Loucy (cell line): ENCODE measurements at regions not wholly inside any gene's neighbourhood (a gene's known extent, or its start where the extent isn't known, plus 50 kb on each side); places are given as distances from the start of the nearest gene placed in this dataset.

Source experiments
- H2AFZ ChIP-seq: fragments of 200-600 bp; sonication (generic); 2 replicates; pipeline ENCODE4 v1.6.0; 2016; ENCODE audit warnings: antibody characterized with exemption, mild to moderate bottlenecking, low read length, moderate library complexity
- H3F3A ChIP-seq: fragments of 200-600 bp; 2 replicates; pipeline ENCODE4 v1.6.0; 2016; ENCODE audit warnings: antibody characterized with exemption, low read depth, mild to moderate bottlenecking
- H3K27me3 ChIP-seq: fragments of 200-600 bp; sonication (generic); 2 replicates; pipeline ENCODE4 v1.6.1; 2014; ENCODE audit warnings: low read length, mild to moderate bottlenecking; ENCODE audit not compliant: insufficient read depth, poor library complexity, severe bottlenecking
- H3K36me3 ChIP-seq: fragments of 200-600 bp; sonication (generic); 2 replicates; pipeline ENCODE4 v1.6.1; 2016; ENCODE audit warnings: low read length; ENCODE audit not compliant: insufficient read depth
- H3K4me1 ChIP-seq: fragments of 200-600 bp; sonication (generic); 2 replicates; pipeline ENCODE4 v1.5.1; 2014; ENCODE audit warnings: low read length, mild to moderate bottlenecking; ENCODE audit not compliant: insufficient read depth, poor library complexity, severe bottlenecking
- H3K4me2 ChIP-seq: fragments of 200-600 bp; sonication (generic); 2 replicates; pipeline ENCODE4 v1.6.0; 2014; ENCODE audit warnings: antibody characterized with exemption, low read length, low read depth, mild to moderate bottlenecking; ENCODE audit not compliant: poor library complexity, severe bottlenecking
- H3K4me3 ChIP-seq: fragments of 200-600 bp; sonication (generic); 2 replicates; pipeline ENCODE4 v1.5.1; 2014; ENCODE audit warnings: low read length, mild to moderate bottlenecking, mixed read lengths; ENCODE audit not compliant: poor library complexity, severe bottlenecking
- H3K79me2 ChIP-seq: fragments of 200-600 bp; sonication (generic); 2 replicates; pipeline ENCODE4 v1.6.1; 2014; ENCODE audit warnings: low read length; ENCODE audit not compliant: insufficient read depth
- H3K9ac ChIP-seq: fragments of 200-600 bp; sonication (generic); 2 replicates; pipeline ENCODE4 v1.6.0; 2014; ENCODE audit warnings: mild to moderate bottlenecking, low read depth, low read length, moderate library complexity; ENCODE audit not compliant: poor library complexity, severe bottlenecking
- H3K9me2 ChIP-seq: fragments of 200-600 bp; sonication (generic); replicated peaks from 2 replicates; pipeline ENCODE4 v1.6.1; 2016; ENCODE audit warnings: low read depth, low read length, mixed read lengths
- H3K9me3 ChIP-seq: fragments of 200-600 bp; sonication (generic); 2 replicates; pipeline ENCODE4 v1.6.1; 2014; ENCODE audit warnings: mild to moderate bottlenecking, antibody characterized with exemption, low read length, low read depth; ENCODE audit not compliant: insufficient read depth
- H4K20me1 ChIP-seq: fragments of 200-600 bp; sonication (generic); 2 replicates; pipeline ENCODE4 v1.6.0; 2014; ENCODE audit warnings: antibody characterized with exemption, low read length, mild to moderate bottlenecking; ENCODE audit not compliant: insufficient read depth, poor library complexity, severe bottlenecking
- EZH2phosphoT487 ChIP-seq: fragments of 200-600 bp; IDR thresholded peaks from 2 replicates; pipeline ENCODE4 v1.6.1; 2018; ENCODE audit warnings: antibody characterized with exemption, mild to moderate bottlenecking, moderate library complexity, borderline replicate concordance
- TF ChIP-seq, protein P1 (sequence below): fragments of 200-600 bp; sonication (generic); conservative IDR thresholded peaks from 2 replicates; pipeline ENCODE4 v1.5.1; 2014; ENCODE audit warnings: mild to moderate bottlenecking, antibody characterized with exemption, low read length

DNA sequence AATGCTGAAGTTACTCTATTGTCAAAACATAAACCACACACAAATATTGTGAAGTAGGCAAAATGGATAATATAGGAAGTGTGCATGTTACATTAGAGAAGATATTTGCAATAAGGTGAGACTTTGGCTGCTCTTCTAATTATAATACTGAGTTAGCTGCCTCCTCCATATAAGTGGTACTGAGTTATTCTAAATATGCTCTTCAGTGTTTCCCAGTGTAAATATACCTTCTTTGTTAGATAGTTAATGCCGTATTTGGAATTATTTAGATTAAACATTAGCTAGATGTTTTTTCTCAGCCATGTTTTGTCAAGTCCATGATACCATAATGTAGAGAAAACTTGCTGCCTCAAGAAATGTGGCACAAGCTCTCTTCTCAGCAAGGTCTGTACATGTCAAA lies 186.4 kb downstream of the PTPRC start:
- TF ChIP-seq, protein P1, sequence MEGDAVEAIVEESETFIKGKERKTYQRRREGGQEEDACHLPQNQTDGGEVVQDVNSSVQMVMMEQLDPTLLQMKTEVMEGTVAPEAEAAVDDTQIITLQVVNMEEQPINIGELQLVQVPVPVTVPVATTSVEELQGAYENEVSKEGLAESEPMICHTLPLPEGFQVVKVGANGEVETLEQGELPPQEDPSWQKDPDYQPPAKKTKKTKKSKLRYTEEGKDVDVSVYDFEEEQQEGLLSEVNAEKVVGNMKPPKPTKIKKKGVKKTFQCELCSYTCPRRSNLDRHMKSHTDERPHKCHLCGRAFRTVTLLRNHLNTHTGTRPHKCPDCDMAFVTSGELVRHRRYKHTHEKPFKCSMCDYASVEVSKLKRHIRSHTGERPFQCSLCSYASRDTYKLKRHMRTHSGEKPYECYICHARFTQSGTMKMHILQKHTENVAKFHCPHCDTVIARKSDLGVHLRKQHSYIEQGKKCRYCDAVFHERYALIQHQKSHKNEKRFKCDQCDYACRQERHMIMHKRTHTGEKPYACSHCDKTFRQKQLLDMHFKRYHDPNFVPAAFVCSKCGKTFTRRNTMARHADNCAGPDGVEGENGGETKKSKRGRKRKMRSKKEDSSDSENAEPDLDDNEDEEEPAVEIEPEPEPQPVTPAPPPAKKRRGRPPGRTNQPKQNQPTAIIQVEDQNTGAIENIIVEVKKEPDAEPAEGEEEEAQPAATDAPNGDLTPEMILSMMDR, result no peak
- TF ChIP-seq EZH2phosphoT487, result no peak
- H3K79me2 ChIP-seq, result no peaks in the 10 kb centered on the region
- no peak overlapping the region for H3K4me3 ChIP-seq
- no peak overlapping the region for H3K9ac ChIP-seq
- H3K27me3 ChIP-seq, result no peaks in the 10 kb centered on the region
- no peak overlapping the region for H3K4me2 ChIP-seq
- no peak overlapping the region for H2AFZ ChIP-seq
- H3F3A ChIP-seq, result no peaks in the 10 kb centered on the region
- no peaks in the 10 kb centered on the region for H3K36me3 ChIP-seq
- no peaks in the 10 kb centered on the region for H4K20me1 ChIP-seq
- no peaks in the 10 kb centered on the region for H3K9me2 ChIP-seq
- no peaks in the 10 kb centered on the region; the same call in 1 of the 2 replicates for H3K9me3 ChIP-seq
- peaks cover 6% of the 10 kb centered on the region for H3K4me1 ChIP-seq

DNA sequence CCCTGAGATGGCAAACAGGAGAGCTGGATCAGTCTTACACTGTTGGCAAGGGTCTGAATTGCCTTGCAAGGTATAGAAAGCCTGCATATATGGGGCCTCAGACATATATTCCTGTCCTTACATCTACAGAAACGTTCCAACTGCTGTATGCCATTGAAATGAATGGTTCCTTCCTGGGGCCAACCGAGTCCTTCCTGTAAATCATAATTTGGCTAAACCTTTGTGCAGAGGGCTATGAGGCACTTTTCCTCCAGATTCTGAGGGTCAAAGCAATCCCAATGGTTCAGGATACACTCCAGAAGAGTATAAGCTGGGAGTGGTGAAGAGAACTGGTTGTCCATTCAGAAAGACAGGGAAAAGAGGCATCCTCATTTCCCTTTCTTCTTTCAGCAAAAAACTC lies 190.5 kb downstream of the PTPRC start:
- no peak overlapping the region for H3K4me2 ChIP-seq
- TF ChIP-seq EZH2phosphoT487, result no peak
- TF ChIP-seq, protein P1, result no peak
- no peak overlapping the region for H3K9ac ChIP-seq
- no peaks in the 10 kb centered on the region; the same call in 1 of the 2 replicates for H3K9me3 ChIP-seq
- no peaks in the 10 kb centered on the region for H3F3A ChIP-seq
- no peaks in the 10 kb centered on the region for H3K79me2 ChIP-seq
- no peak overlapping the region for H3K4me3 ChIP-seq
- H3K9me2 ChIP-seq, result no peaks in the 10 kb centered on the region
- no peaks in the 10 kb centered on the region for H3K27me3 ChIP-seq
- no peaks in the 10 kb centered on the region for H4K20me1 ChIP-seq
- no peaks in the 10 kb centered on the region for H3K36me3 ChIP-seq
- H3K4me1 ChIP-seq, result peaks cover 19% of the 10 kb centered on the region
- H2AFZ ChIP-seq, result no peak overlapping the region

DNA sequence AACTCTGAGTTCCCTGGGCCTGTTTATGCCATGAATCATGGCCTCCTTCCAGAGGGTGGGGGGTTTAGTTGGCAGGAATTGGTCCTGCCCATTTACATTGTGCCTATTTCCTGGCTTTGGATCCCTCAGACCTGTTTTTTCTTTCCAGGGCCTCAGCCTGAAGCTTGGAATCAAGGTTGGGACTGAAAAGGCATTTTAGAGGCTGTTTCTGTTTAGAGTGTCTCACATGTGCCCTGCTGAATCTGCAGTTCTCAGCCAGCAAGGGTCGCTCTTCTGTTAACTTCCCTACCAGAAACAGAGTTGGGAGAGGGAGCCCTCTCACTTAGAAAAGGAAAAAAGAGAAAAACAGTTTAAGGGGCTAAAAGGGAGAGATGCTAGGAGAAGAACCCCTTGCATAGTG lies 191.1 kb downstream of the PTPRC start:
- Histone ChIP-seq H3K4me2 (peak overlapping the region; percentile 4), H4K20me1 (no peaks in the 10 kb centered on the region), H3K9me2 (no peaks in the 10 kb centered on the region), H3K9me3 (no peaks in the 10 kb centered on the region; the same call in 1 of the 2 replicates), H3K79me2 (no peaks in the 10 kb centered on the region), H2AFZ (no peak overlapping the region), H3K36me3 (no peaks in the 10 kb centered on the region), H3K9ac (no peak overlapping the region), H3K4me3 (no peak overlapping the region), H3K4me1 (peaks cover 19% of the 10 kb centered on the region), H3F3A (no peaks in the 10 kb centered on the region), H3K27me3 (no peaks in the 10 kb centered on the region)
- TF ChIP-seq, protein P1, result peak; percentile 43
- TF ChIP-seq EZH2phosphoT487, result no peak
